Renal pelvis (tissue), 1 donor: ENCODE measurements at regions not wholly inside any gene's neighbourhood (a gene's known extent, or its start where the extent isn't known, plus 50 kb on each side); places are given as distances from the start of the nearest gene placed in this dataset.

ENCODE experiments used
- DNase-seq: peaks from one replicate; pipeline ENCODE4 v3.0.0-alpha.2; 2013

GRCh38 chr2:234768608-234769196, 183.1 kb upstream of the SH3BP4 start:
- DNase-seq, result no peak

- DNase-seq, result no peak
Observed at GRCh38 chr2:234765279-234765678, 186.5 kb upstream of the SH3BP4 start.

GRCh38 chr2:234764372-234764771, 187.4 kb upstream of the SH3BP4 start:
- DNase-seq, result no peak

- peak; percentile 28 for DNase-seq
Observed at GRCh38 chr2:234763002-234763873, 188.6 kb upstream of the SH3BP4 start.

- DNase-seq, result no peak
Observed at GRCh38 chr2:234761910-234762309, 189.9 kb upstream of the SH3BP4 start.

GRCh38 chr2:234754126-234754525, 197.7 kb upstream of the SH3BP4 start:
- DNase-seq, result peak; percentile 81

GRCh38 chr2:234753701-234754100, 198.1 kb upstream of the SH3BP4 start:
- no peak for DNase-seq

- DNase-seq, result no peak
Observed at GRCh38 chr2:234752966-234753365, 198.9 kb upstream of the SH3BP4 start.

GRCh38 chr2:234751275-234751973, 200.4 kb upstream of the SH3BP4 start:
- DNase-seq, result no peak

GRCh38 chr2:234747833-234748559, 203.8 kb upstream of the SH3BP4 start:
- DNase-seq, result no peak

GRCh38 chr2:234747032-234747431, 204.8 kb upstream of the SH3BP4 start:
- DNase-seq, result no peak

GRCh38 chr2:234745347-234745746, 206.5 kb upstream of the SH3BP4 start:
- DNase-seq, result no peak

- DNase-seq, result no peak
Observed at GRCh38 chr2:234741976-234742375, 209.8 kb upstream of the SH3BP4 start.

GRCh38 chr2:234739061-234739460, 212.8 kb upstream of the SH3BP4 start:
- DNase-seq, result no peak

GRCh38 chr2:234735829-234736228, 216.0 kb upstream of the SH3BP4 start:
- no peak for DNase-seq

GRCh38 chr2:234733795-234734600, 217.8 kb upstream of the SH3BP4 start:
- no peak for DNase-seq

- DNase-seq, result no peak
Observed at GRCh38 chr2:234733093-234733489, 218.7 kb upstream of the SH3BP4 start.

- no peak for DNase-seq
Observed at GRCh38 chr2:234732404-234733092, 219.3 kb upstream of the SH3BP4 start.

- DNase-seq, result no peak
Observed at GRCh38 chr2:234731236-234731635, 220.6 kb upstream of the SH3BP4 start.

- DNase-seq, result no peak
Observed at GRCh38 chr2:234730066-234730640, 221.7 kb upstream of the SH3BP4 start.
